SU-DHL-6 (cell line): ENCODE measurements at regions not wholly inside any gene's neighbourhood (a gene's known extent, or its start where the extent isn't known, plus 50 kb on each side); places are given as distances from the start of the nearest gene placed in this dataset.

Source experiments
- H2AFZ ChIP-seq: fragments of 200-600 bp; sonication (generic); 2 replicates; pipeline ENCODE4 v1.6.1; 2014; ENCODE audit warnings: low read depth, mild to moderate bottlenecking, moderate library complexity, mixed read lengths, antibody characterized with exemption, low read length; ENCODE audit not compliant: severe bottlenecking
- H3F3A ChIP-seq: fragments of 200-600 bp; shearing (Covaris generic); 2 replicates; pipeline ENCODE4 v1.6.0; 2016; ENCODE audit warnings: antibody characterized with exemption, mild to moderate bottlenecking; ENCODE audit not compliant: insufficient read depth
- H3K27ac ChIP-seq: fragments of 200-600 bp; sonication (generic); 2 replicates; pipeline ENCODE4 v1.5.1; 2016; ENCODE audit warnings: low read depth, mild to moderate bottlenecking, low read length, moderate library complexity, mixed read lengths
- H3K27me3 ChIP-seq: fragments of 200-600 bp; sonication (generic), shearing (Covaris generic); 2 replicates; pipeline ENCODE4 v1.6.0; 2014; ENCODE audit warnings: mild to moderate bottlenecking, low read length
- H3K36me3 ChIP-seq: fragments of 200-600 bp; sonication (generic); 2 replicates; pipeline ENCODE4 v1.6.1; 2014; ENCODE audit warnings: mild to moderate bottlenecking, low read length, mixed read lengths
- H3K4me2 ChIP-seq: fragments of 300-600, 200-600 bp; shearing (Covaris generic), sonication (generic); 2 replicates; pipeline ENCODE4 v1.6.0; 2014; ENCODE audit warnings: low read length, low read depth, mild to moderate bottlenecking; ENCODE audit not compliant: poor library complexity, severe bottlenecking
- H3K4me3 ChIP-seq: fragments of 200-600 bp; sonication (generic); 2 replicates; pipeline ENCODE4 v1.5.1; 2014; ENCODE audit warnings: antibody characterized with exemption, low read length, mild to moderate bottlenecking, mixed read lengths; ENCODE audit not compliant: insufficient read depth, poor library complexity, severe bottlenecking
- H3K79me2 ChIP-seq: fragments of 200-600 bp; sonication (generic); 2 replicates; pipeline ENCODE4 v1.6.1; 2014; ENCODE audit warnings: mild to moderate bottlenecking, low read length, moderate library complexity; ENCODE audit not compliant: insufficient read depth
- H3K9ac ChIP-seq: fragments of 200-600 bp; sonication (generic); 2 replicates; pipeline ENCODE4 v1.7.0; 2014; ENCODE audit warnings: mild to moderate bottlenecking, low read length
- H3K9me2 ChIP-seq: fragments of 200-600 bp; sonication (generic); replicated peaks from 2 replicates; pipeline ENCODE4 v1.6.1; 2014; ENCODE audit warnings: low read length; ENCODE audit not compliant: insufficient read depth
- H3K9me3 ChIP-seq: fragments of 200-600 bp; sonication (generic); 2 replicates; pipeline ENCODE4 v1.6.1; 2014; ENCODE audit warnings: low read length, mixed read lengths; ENCODE audit not compliant: insufficient read depth
- H4K20me1 ChIP-seq: fragments of 200-600 bp; sonication (generic); 2 replicates; pipeline ENCODE4 v1.6.1; 2014; ENCODE audit warnings: low read depth, mild to moderate bottlenecking, antibody characterized with exemption, low read length, moderate library complexity, mixed read lengths
- CTCF ChIP-seq: fragments of 200-600 bp; sonication (generic); IDR thresholded peaks from one replicate; pipeline ENCODE4 v1.5.1; 2017; ENCODE audit warnings: antibody characterized with exemption, mild to moderate bottlenecking, low read length, moderate library complexity; ENCODE audit not compliant: insufficient read depth, poor library complexity, severe bottlenecking
- EZH2phosphoT487 ChIP-seq: fragments of 200-600 bp; sonication (generic), shearing (Covaris generic); conservative IDR thresholded peaks from 2 replicates; pipeline ENCODE4 v1.6.1; 2018; ENCODE audit warnings: mild to moderate bottlenecking, antibody characterized with exemption, low read length, moderate library complexity, mixed read lengths

- Histone ChIP-seq H3K9me2 (no peaks in the 10 kb centered on the region), H4K20me1 (no peaks in the 10 kb centered on the region), H3K9me3 (no peaks in the 10 kb centered on the region), H3F3A (no peaks in the 10 kb centered on the region), H3K4me2 (no peak overlapping the region), H3K27me3 (no peaks in the 10 kb centered on the region), H3K79me2 (no peaks in the 10 kb centered on the region), H3K9ac (no peak overlapping the region), H3K36me3 (no peaks in the 10 kb centered on the region), H2AFZ (no peak overlapping the region), H3K27ac (no peak overlapping the region), H3K4me3 (no peak overlapping the region)
- TF ChIP-seq EZH2phosphoT487 (no peak), CTCF (no peak)
Measured at GRCh38 chr5:15170173-15170572, 298.6 kb upstream of the ANKH start.

- Histone ChIP-seq H3K27me3 (no peaks in the 10 kb centered on the region), H3K36me3 (no peaks in the 10 kb centered on the region), H3K9ac (no peak overlapping the region), H3K79me2 (no peaks in the 10 kb centered on the region), H3K4me2 (no peak overlapping the region), H3F3A (no peaks in the 10 kb centered on the region), H3K9me2 (no peaks in the 10 kb centered on the region; the same call in 1 of the 2 replicates), H3K27ac (no peak overlapping the region), H3K4me3 (no peak overlapping the region), H2AFZ (no peak overlapping the region), H3K9me3 (no peaks in the 10 kb centered on the region), H4K20me1 (no peaks in the 10 kb centered on the region)
- TF ChIP-seq EZH2phosphoT487 (no peak), CTCF (no peak)
Measured at GRCh38 chr5:15168358-15168757, 296.8 kb upstream of the ANKH start.

GRCh38 chr5:15160091-15160490 lies 288.5 kb upstream of the ANKH start:
- Histone ChIP-seq H3K4me2 (no peak overlapping the region), H4K20me1 (no peaks in the 10 kb centered on the region), H3K27ac (no peak overlapping the region), H3K4me3 (no peak overlapping the region), H3K79me2 (no peaks in the 10 kb centered on the region), H3K27me3 (no peaks in the 10 kb centered on the region), H3F3A (no peaks in the 10 kb centered on the region), H3K9me3 (no peaks in the 10 kb centered on the region), H3K9me2 (no peaks in the 10 kb centered on the region; the same call in 1 of the 2 replicates), H3K36me3 (no peaks in the 10 kb centered on the region), H2AFZ (no peak overlapping the region), H3K9ac (no peak overlapping the region)
- TF ChIP-seq CTCF (no peak), EZH2phosphoT487 (no peak)

- Histone ChIP-seq H4K20me1 (no peaks in the 10 kb centered on the region), H3F3A (no peaks in the 10 kb centered on the region)
Measured at GRCh38 chr5:15159606-15160005, 288.0 kb upstream of the ANKH start.

More at GRCh38 chr5:15159606-15160005, 288.0 kb upstream of the ANKH start:
- Histone ChIP-seq H3K36me3 (no peaks in the 10 kb centered on the region), H3K4me3 (no peak overlapping the region), H3K79me2 (no peaks in the 10 kb centered on the region), H3K9me3 (no peaks in the 10 kb centered on the region), H3K27me3 (no peaks in the 10 kb centered on the region), H3K27ac (no peak overlapping the region), H2AFZ (no peak overlapping the region), H3K9me2 (no peaks in the 10 kb centered on the region; the same call in 1 of the 2 replicates), H3K9ac (no peak overlapping the region), H3K4me2 (no peak overlapping the region)
- no peak for TF ChIP-seq EZH2phosphoT487
- TF ChIP-seq CTCF: no peak
